Mesenchymal stem cell (in vitro differentiated cells and primary cell): ENCODE measurements at regions not wholly inside any gene's neighbourhood (a gene's known extent, or its start where the extent isn't known, plus 50 kb on each side); places are given as distances from the start of the nearest gene placed in this dataset.

Experiments
- DNase-seq: peaks from one replicate; pipeline ENCODE4 v3.0.0-alpha.2; 2013
- H2AFZ ChIP-seq: one replicate; pipeline ENCODE4 v1.6.1; 2013; ENCODE audit warnings: low read depth, mild to moderate bottlenecking, control low read depth, inconsistent platforms, low read length, moderate library complexity
- H2AK5ac ChIP-seq: 2 replicates; pipeline ENCODE4 v1.6.1; 2013; ENCODE audit warnings: low read length, moderate library complexity, mild to moderate bottlenecking, inconsistent platforms; ENCODE audit not compliant: severe bottlenecking
- H2BK120ac ChIP-seq: one replicate; pipeline ENCODE4 v1.6.1; 2013; ENCODE audit warnings: low read depth, mild to moderate bottlenecking, inconsistent platforms, low read length, moderate library complexity
- H2BK12ac ChIP-seq, 2 experiments: one replicate each; pipeline ENCODE4 v1.6.1; 2013; ENCODE audit warnings: inconsistent platforms in 2 of 2, low read length in 2 of 2, mild to moderate bottlenecking in 2 of 2, moderate library complexity in 2 of 2, control low read depth in 1 of 2
- H2BK15ac ChIP-seq: one replicate; pipeline ENCODE4 v1.6.1; 2013; ENCODE audit warnings: mild to moderate bottlenecking, low read depth, inconsistent platforms; ENCODE audit not compliant: poor library complexity, severe bottlenecking
- H2BK5ac ChIP-seq: 2 replicates; pipeline ENCODE4 v1.6.1; 2013; ENCODE audit warnings: low read depth, mild to moderate bottlenecking, low read length, control low read depth, inconsistent platforms; ENCODE audit not compliant: poor library complexity, severe bottlenecking
- H3K14ac ChIP-seq, 2 experiments: one replicate each; pipeline ENCODE4 v1.6.1; 2013; ENCODE audit warnings: inconsistent platforms in 2 of 2, low read length in 2 of 2, control low read depth in 1 of 2, mild to moderate bottlenecking in 1 of 2, moderate library complexity in 1 of 2
- H3K18ac ChIP-seq, 2 experiments: one replicate each; pipeline ENCODE4 v1.6.1; 2013; ENCODE audit warnings: inconsistent platforms in 2 of 2, low read length in 2 of 2, control low read depth in 1 of 2, low read depth in 1 of 2, mild to moderate bottlenecking in 1 of 2
- H3K23ac ChIP-seq, 2 experiments: one replicate each; pipeline ENCODE4 v1.6.1; 2013; ENCODE audit warnings: inconsistent platforms in 2 of 2, low read length in 2 of 2, mild to moderate bottlenecking in 2 of 2, moderate library complexity in 2 of 2, control low read depth in 1 of 2
- H3K27ac ChIP-seq: 2 replicates; pipeline ENCODE4 v1.5.1; 2013; ENCODE audit warnings: mild to moderate bottlenecking, moderate library complexity, low read length, control low read depth, inconsistent platforms; ENCODE audit not compliant: poor library complexity, severe bottlenecking
- H3K27me3 ChIP-seq, 2 experiments: 2 replicates each; pipeline versions ENCODE4 v1.6.1 to v1.7.0; 2013; ENCODE audit warnings: low read length in 2 of 2, mild to moderate bottlenecking in 2 of 2, moderate library complexity in 2 of 2, control low read depth in 1 of 2, inconsistent platforms in 1 of 2; ENCODE audit not compliant: control insufficient read depth in 1 of 2, insufficient read depth in 1 of 2
- H3K36me3 ChIP-seq, 2 experiments: 2 replicates each; pipeline versions ENCODE4 v1.6.1 to v1.7.0; 2013; ENCODE audit warnings: low read length in 2 of 2, control low read depth in 1 of 2, inconsistent platforms in 1 of 2, low read depth in 1 of 2, mild to moderate bottlenecking in 1 of 2; ENCODE audit not compliant: insufficient read depth in 2 of 2, control insufficient read depth in 1 of 2
- H3K4ac ChIP-seq, 2 experiments: one replicate each; pipeline ENCODE4 v1.6.1; 2013; ENCODE audit warnings: inconsistent platforms in 2 of 2, low read length in 2 of 2, mild to moderate bottlenecking in 2 of 2, moderate library complexity in 2 of 2, control low read depth in 1 of 2, low read depth in 1 of 2
- H3K4me1 ChIP-seq: 2 replicates; pipeline ENCODE4 v1.6.1; 2013; ENCODE audit warnings: low read depth, low read length, control low read depth; ENCODE audit not compliant: control insufficient read depth, insufficient read depth
- H3K4me2 ChIP-seq: 2 replicates; pipeline ENCODE4 v1.6.1; 2013; ENCODE audit warnings: low read length, mild to moderate bottlenecking, inconsistent platforms; ENCODE audit not compliant: poor library complexity, severe bottlenecking
- H3K4me3 ChIP-seq, 2 experiments: 2 replicates each; pipeline versions ENCODE4 v1.5.1 to v1.7.0; 2013; ENCODE audit warnings: low read length in 2 of 2, mild to moderate bottlenecking in 2 of 2, control low read depth in 1 of 2, low read depth in 1 of 2; ENCODE audit not compliant: insufficient read depth in 1 of 2
- H3K79me1 ChIP-seq: replicated peaks from 2 replicates; pipeline ENCODE4 v1.6.1; 2013; ENCODE audit warnings: mild to moderate bottlenecking, control low read depth, low read length, inconsistent platforms; ENCODE audit not compliant: poor library complexity, severe bottlenecking
- H3K9ac ChIP-seq: 2 replicates; pipeline ENCODE4 v1.7.0; 2013; ENCODE audit warnings: mild to moderate bottlenecking, low read length, moderate library complexity
- H3K9me3 ChIP-seq: 2 replicates; pipeline ENCODE4 v1.7.0; 2013; ENCODE audit warnings: mild to moderate bottlenecking, low read length; ENCODE audit not compliant: control insufficient read depth
- H4K8ac ChIP-seq: one replicate; pipeline ENCODE4 v1.6.1; 2013; ENCODE audit warnings: inconsistent platforms, mild to moderate bottlenecking, low read length, moderate library complexity
- H4K91ac ChIP-seq: one replicate; pipeline ENCODE4 v1.6.1; 2013; ENCODE audit warnings: mild to moderate bottlenecking, low read length, inconsistent platforms
- WGBS: methylation state at CpG from one replicate; pipeline ENCODE4 v1.1.7; 2013; ENCODE audit warnings: mixed read lengths; 5-methylcytosine and 5-hydroxymethylcytosine counted together

DNA sequence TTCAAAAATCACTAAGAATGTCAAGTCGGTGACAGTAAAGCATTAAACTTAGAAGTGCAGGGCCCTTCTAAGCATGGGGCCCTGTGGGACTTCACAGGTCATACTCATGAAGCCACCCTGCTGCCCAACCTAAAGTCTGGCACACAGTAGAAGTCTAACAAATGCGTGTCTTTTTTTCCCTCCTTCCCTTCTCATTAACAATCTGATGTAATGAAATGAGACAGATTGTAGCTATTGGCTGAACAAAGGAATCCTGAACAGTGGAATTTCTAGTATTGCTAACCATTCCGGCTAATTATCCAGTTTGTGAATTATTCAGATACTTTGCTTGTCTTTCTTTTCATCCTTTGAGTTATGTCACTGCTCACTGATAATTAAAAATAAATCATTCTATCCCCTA, 369.9 kb downstream of the WDR11 start:
- Histone ChIP-seq H2BK120ac (no peak overlapping the region), H3K23ac (no peak overlapping the region), H3K27ac (no peak overlapping the region), H3K27me3 (no peaks in the 10 kb centered on the region), H4K91ac (no peak overlapping the region), H2AFZ (no peak overlapping the region), H3K79me1 (no peaks in the 10 kb centered on the region), H2BK5ac (no peak overlapping the region), H3K18ac (no peak overlapping the region), H3K9ac (no peak overlapping the region), H3K4me3 (no peak overlapping the region), H2BK12ac (no peak overlapping the region), H3K36me3 (no peaks in the 10 kb centered on the region), H3K14ac (no peak overlapping the region), H3K4me2 (no peak overlapping the region), H2BK15ac (no peak overlapping the region), H3K4ac (no peak overlapping the region), H3K4me1 (no peaks in the 10 kb centered on the region), H3K9me3 (no peaks in the 10 kb centered on the region), H2AK5ac (no peak overlapping the region), H4K8ac (no peak overlapping the region)
- no peak for DNase-seq
- 98% methylated on average over 2 of the region's 3 CpGs for WGBS

DNA sequence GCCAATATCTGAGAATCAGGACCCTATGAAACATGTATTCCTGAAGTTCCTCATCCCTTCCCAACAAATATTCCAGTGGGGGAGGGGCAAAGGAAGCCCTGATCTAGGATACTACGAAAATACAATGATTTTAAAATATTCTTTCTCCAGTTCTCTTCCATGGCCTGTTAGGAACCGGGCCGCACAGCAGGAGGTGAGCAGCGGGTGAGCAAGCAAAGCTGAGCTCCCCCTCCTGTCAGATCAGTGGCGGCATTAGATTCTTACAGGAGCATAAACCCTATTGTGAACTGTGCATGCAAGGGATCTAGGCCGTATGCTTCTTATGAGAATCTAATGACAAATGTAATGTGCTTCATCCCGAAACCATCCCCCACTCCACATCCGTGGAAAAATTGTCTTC, 370.8 kb downstream of the WDR11 start:
- no peak for DNase-seq

DNA sequence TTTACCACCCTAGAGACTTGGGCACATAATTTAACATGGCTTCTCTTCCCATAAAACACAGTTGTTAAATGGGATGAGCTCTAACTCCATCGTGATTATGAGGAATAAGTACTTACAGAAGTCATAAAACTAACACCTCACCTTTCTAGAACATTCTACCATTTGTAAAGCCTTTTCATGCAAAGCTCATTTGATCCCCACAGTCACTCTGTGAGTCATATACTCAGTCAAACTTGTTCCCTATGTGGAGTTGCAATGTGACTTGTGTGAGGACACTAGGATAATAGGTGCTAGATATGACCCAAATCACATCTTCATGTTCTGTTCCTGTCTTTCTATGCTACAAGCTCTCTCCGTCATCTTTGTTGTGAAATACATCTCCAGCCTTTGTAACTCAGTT, 371.7 kb downstream of the WDR11 start:
- Histone ChIP-seq H3K27ac (no peak overlapping the region), H3K9ac (no peak overlapping the region), H2BK120ac (no peak overlapping the region), H3K27me3 (no peaks in the 10 kb centered on the region), H4K91ac (no peak overlapping the region), H2AK5ac (no peak overlapping the region), H3K4me3 (no peak overlapping the region), H3K79me1 (no peaks in the 10 kb centered on the region), H3K23ac (no peak overlapping the region), H3K36me3 (no peaks in the 10 kb centered on the region), H3K4me1 (no peaks in the 10 kb centered on the region), H2BK15ac (no peak overlapping the region), H3K4ac (no peak overlapping the region), H3K14ac (no peak overlapping the region), H2BK12ac (no peak overlapping the region), H4K8ac (no peak overlapping the region), H3K4me2 (no peak overlapping the region), H2BK5ac (no peak overlapping the region), H2AFZ (no peak overlapping the region), H3K9me3 (no peaks in the 10 kb centered on the region), H3K18ac (no peak overlapping the region)
- no peak for DNase-seq
- 75% methylated on average over 2 of the region's 2 CpGs for WGBS

More for the DNA sequence above, 370.8 kb downstream of the WDR11 start:
- no peak overlapping the region for H3K27ac ChIP-seq
- H2BK15ac ChIP-seq: no peak overlapping the region
- no peak overlapping the region for H2BK5ac ChIP-seq
- no peaks in the 10 kb centered on the region for H3K4me1 ChIP-seq
- H4K8ac ChIP-seq: no peak overlapping the region
- no peaks in the 10 kb centered on the region for H3K9me3 ChIP-seq
- no peak overlapping the region for H3K4me3 ChIP-seq
- H3K4ac ChIP-seq: no peak overlapping the region
- H3K36me3 ChIP-seq: no peaks in the 10 kb centered on the region
- H3K27me3 ChIP-seq: no peaks in the 10 kb centered on the region
- H3K9ac ChIP-seq: no peak overlapping the region
- no peak overlapping the region for H3K18ac ChIP-seq
- H3K23ac ChIP-seq: no peak overlapping the region
- no peak overlapping the region for H2AK5ac ChIP-seq
- WGBS: 67% methylated on average over 8 of the region's 8 CpGs
- H3K79me1 ChIP-seq: no peaks in the 10 kb centered on the region
- no peak overlapping the region for H2AFZ ChIP-seq
- no peak overlapping the region for H3K14ac ChIP-seq
- no peak overlapping the region for H2BK12ac ChIP-seq
- H4K91ac ChIP-seq: no peak overlapping the region
- no peak overlapping the region for H3K4me2 ChIP-seq
- no peak overlapping the region for H2BK120ac ChIP-seq

DNA sequence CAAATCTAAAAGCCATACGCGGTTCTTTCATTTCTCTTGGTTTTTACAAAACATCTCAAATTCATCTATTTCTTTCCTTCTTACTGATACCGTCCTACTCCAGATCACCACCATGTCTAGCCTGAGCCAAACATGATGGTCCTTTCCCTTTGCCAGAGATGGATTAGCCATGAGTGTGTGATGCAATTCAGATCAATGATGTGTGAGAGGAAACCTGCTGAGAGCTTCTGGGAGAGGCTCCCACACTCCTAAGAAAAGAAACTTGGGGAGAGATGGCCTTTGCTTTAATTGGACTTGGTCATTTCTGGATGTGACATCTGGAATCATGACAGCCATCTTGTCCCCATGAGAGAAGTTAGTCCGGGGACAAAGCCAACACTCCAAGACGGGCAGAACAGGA, 367.2 kb downstream of the FGFR2 start:
- Histone ChIP-seq H2AK5ac (no peak overlapping the region), H2BK5ac (no peak overlapping the region), H3K9ac (no peak overlapping the region), H3K27ac (no peak overlapping the region), H4K91ac (no peak overlapping the region), H3K36me3 (no peaks in the 10 kb centered on the region), H3K4ac (no peak overlapping the region), H3K27me3 (peaks cover 0 to 3% of the 10 kb centered on the region in 2 experiments), H3K4me2 (no peak overlapping the region), H3K9me3 (no peaks in the 10 kb centered on the region), H2BK120ac (no peak overlapping the region), H3K23ac (no peak overlapping the region), H3K4me3 (no peak overlapping the region), H3K79me1 (no peaks in the 10 kb centered on the region), H2BK12ac (no peak overlapping the region), H4K8ac (no peak overlapping the region), H3K14ac (no peak overlapping the region), H2BK15ac (no peak overlapping the region), H3K18ac (no peak overlapping the region), H3K4me1 (no peaks in the 10 kb centered on the region), H2AFZ (no peak overlapping the region)
- no peak for DNase-seq
- 100% methylated on average over 2 of the region's 5 CpGs for WGBS
